GM23338 (cell line): ENCODE measurements at regions not wholly inside any gene's neighbourhood (a gene's known extent, or its start where the extent isn't known, plus 50 kb on each side); places are given as distances from the start of the nearest gene placed in this dataset.

ENCODE experiments used
- ATAC-seq: fragments of 200-7000 bp; cut with Tn5 transposase; 3 replicates; pipeline ENCODE4 v1.9.1; 2020
- DNase-seq: peaks from one replicate; pipeline ENCODE4 v3.0.0-alpha.2; 2015; ENCODE audit warnings: low spot score
- H2AFZ ChIP-seq: fragments of 200-600 bp; sonication (generic); 2 replicates; pipeline ENCODE4 v1.8.0; 2016; ENCODE audit warnings: antibody characterized with exemption, mild to moderate bottlenecking, moderate library complexity
- H3F3A ChIP-seq: fragments of 200-600 bp; sonication (generic); replicated peaks from 2 replicates; pipeline ENCODE4 v1.8.0; 2017; ENCODE audit warnings: antibody characterized with exemption, mixed run types, low read depth
- H3K27ac ChIP-seq: fragments of 200-600 bp; sonication (generic); 2 replicates; pipeline ENCODE4 v1.6.1; 2016; ENCODE audit warnings: low read depth
- H3K27me3 ChIP-seq: fragments of 200-600 bp; sonication (generic); 2 replicates; pipeline ENCODE4 v1.8.0; 2016; ENCODE audit warnings: mild to moderate bottlenecking, mixed run types, moderate library complexity; ENCODE audit not compliant: insufficient read depth
- H3K36me3 ChIP-seq: fragments of 200-600 bp; sonication (generic); 2 replicates; pipeline ENCODE4 v1.8.0; 2016; ENCODE audit warnings: mild to moderate bottlenecking; ENCODE audit not compliant: insufficient read depth
- H3K4me1 ChIP-seq: fragments of 200-600 bp; sonication (generic); 2 replicates; pipeline ENCODE4 v1.8.0; 2016; ENCODE audit warnings: mild to moderate bottlenecking, moderate library complexity; ENCODE audit not compliant: insufficient read depth
- H3K4me2 ChIP-seq: fragments of 200-600 bp; sonication (generic); 2 replicates; pipeline ENCODE4 v1.7.1; 2017; ENCODE audit warnings: mixed run types
- H3K4me3 ChIP-seq: fragments of 200-600 bp; sonication (generic); 2 replicates; pipeline ENCODE4 v1.6.1; 2016; ENCODE audit warnings: mixed run types
- H3K79me2 ChIP-seq: fragments of 200-600 bp; sonication (generic); replicated peaks from 2 replicates; pipeline ENCODE4 v1.8.0; 2017; ENCODE audit warnings: mild to moderate bottlenecking; ENCODE audit not compliant: insufficient read depth
- H3K9me2 ChIP-seq: fragments of 200-600 bp; sonication (generic); 2 replicates; pipeline ENCODE4 v1.8.0; 2017; ENCODE audit not compliant: insufficient read depth
- H4K20me1 ChIP-seq: fragments of 200-600 bp; sonication (generic); replicated peaks from 2 replicates; pipeline ENCODE4 v1.8.0; 2017; ENCODE audit warnings: mild to moderate bottlenecking; ENCODE audit not compliant: insufficient read depth
- H3K27ac Mint-ChIP-seq: 2 replicates; pipeline ENCODE4 v1.8.0; 2020; ENCODE audit warnings: inconsistent platforms, mild to moderate bottlenecking, moderate library complexity, mixed read lengths
- H3K27me3 Mint-ChIP-seq: 3 replicates; pipeline ENCODE4 v1.8.0; 2022; ENCODE audit warnings: low read depth, mild to moderate bottlenecking, moderate library complexity, mixed read lengths, inconsistent platforms; ENCODE audit not compliant: insufficient read depth, poor library complexity
- H3K36me3 Mint-ChIP-seq: 3 replicates; pipeline ENCODE4 v1.8.0; 2021; ENCODE audit warnings: low read depth, mild to moderate bottlenecking, inconsistent platforms, moderate library complexity, mixed read lengths
- H3K4me1 Mint-ChIP-seq: 3 replicates; pipeline ENCODE4 v1.8.0; 2020; ENCODE audit warnings: mild to moderate bottlenecking, inconsistent platforms, mixed read lengths
- H3K4me3 Mint-ChIP-seq: 3 replicates; pipeline ENCODE4 v1.8.0; 2021; ENCODE audit warnings: moderate library complexity, mild to moderate bottlenecking, inconsistent platforms, mixed read lengths
- H3K9me3 Mint-ChIP-seq: 3 replicates; pipeline ENCODE4 v1.8.0; 2020; ENCODE audit warnings: moderate library complexity, mild to moderate bottlenecking, inconsistent platforms, mixed read lengths
- CREB1 ChIP-seq: fragments of 250-450 bp; sonication (Bioruptor Pico); IDR thresholded peaks from 2 replicates; pipeline ENCODE4 v1.5.0; 2020; ENCODE audit warnings: low read depth, mild to moderate bottlenecking, moderate library complexity
- EZH2phosphoT487 ChIP-seq: fragments of 200-600 bp; sonication (generic); IDR thresholded peaks from one replicate; pipeline ENCODE4 v1.8.1; 2018; ENCODE audit warnings: antibody characterized with exemption; ENCODE audit not compliant: unreplicated experiment
- POLR2AphosphoS5 ChIP-seq: IDR thresholded peaks from 2 replicates; pipeline ENCODE4 v1.6.1; 2016; ENCODE audit warnings: antibody characterized with exemption, low read depth
- REST ChIP-seq: IDR thresholded peaks from one replicate; pipeline ENCODE4 v1.6.1; 2018; ENCODE audit warnings: antibody characterized with exemption; ENCODE audit not compliant: unreplicated experiment
- ZNF462 ChIP-seq: fragments of 250-450 bp; sonication (Bioruptor Pico); IDR thresholded peaks from 2 replicates; pipeline ENCODE4 v1.5.0; 2020; ENCODE audit warnings: mild to moderate bottlenecking, moderate library complexity

- DNase-seq, result no peak
- Histone ChIP-seq H3K36me3 (no peaks in the 10 kb centered on the region), H3K4me2 (no peak overlapping the region), H3K9me2 (peaks cover 25% of the 10 kb centered on the region), H3K79me2 (no peaks in the 10 kb centered on the region), H3K27me3 (no peaks in the 10 kb centered on the region), H3K4me1 (peaks cover 17% of the 10 kb centered on the region), H3F3A (no peaks in the 10 kb centered on the region), H2AFZ (no peak overlapping the region), H3K4me3 (no peak overlapping the region), H3K27ac (no peak overlapping the region), H4K20me1 (no peaks in the 10 kb centered on the region)
- Mint-ChIP-seq H3K27ac (no peak overlapping the region), H3K36me3 (no peaks in the 10 kb centered on the region), H3K27me3 (no peaks in the 10 kb centered on the region), H3K9me3 (no peaks in the 10 kb centered on the region), H3K4me3 (no peak overlapping the region), H3K4me1 (peaks cover 13% of the 10 kb centered on the region)
- no peak for ATAC-seq
- TF ChIP-seq REST, result no peak
- TF ChIP-seq POLR2AphosphoS5, result no peak
- TF ChIP-seq CREB1 (CRISPR knock-in tag), result no peak
- TF ChIP-seq ZNF462 (CRISPR knock-in tag), result no peak
- no peak for TF ChIP-seq EZH2phosphoT487
Measured at GRCh38 chr17:14621826-14622614, 321.1 kb downstream of the HS3ST3B1 start.
